Transverse colon (tissue), 4 donors: ENCODE measurements at regions not wholly inside any gene's neighbourhood (a gene's known extent, or its start where the extent isn't known, plus 50 kb on each side); places are given as distances from the start of the nearest gene placed in this dataset.

ENCODE experiments used
- DNase-seq: peaks from one replicate; pipeline ENCODE4 v3.0.0-alpha.2; 2019
- H3K27ac ChIP-seq, 4 donors: fragments of 200-600 bp; sonication (generic); 2 replicates each; pipeline ENCODE4 v1.5.1; 2016 to 2018; ENCODE audit warnings: inconsistent platforms in 4 of 4
- H3K27me3 ChIP-seq: fragments of 200-600 bp; sonication (generic); 2 replicates; pipeline ENCODE4 v1.5.1; 2017; ENCODE audit warnings: inconsistent platforms
- H3K36me3 ChIP-seq, 4 donors: fragments of 200-600 bp; sonication (generic); 2 replicates each; pipeline ENCODE4 v1.5.1; 2017 to 2019; ENCODE audit warnings: inconsistent platforms in 4 of 4
- H3K4me1 ChIP-seq, 4 donors: fragments of 200-600 bp; sonication (generic); 2 replicates each; pipeline ENCODE4 v1.5.1; 2017 to 2020; ENCODE audit warnings: inconsistent platforms in 4 of 4
- H3K4me3 ChIP-seq, 4 donors: fragments of 200-600 bp; sonication (generic); 1 replicate in 1 of 4; 2 replicates in 3 of 4; pipeline versions ENCODE4 v1.5.1 to v1.6.1; 2017 to 2019; ENCODE audit warnings: inconsistent platforms in 4 of 4
- H3K9me3 ChIP-seq, 2 donors: fragments of 200-600 bp; sonication (generic); 2 replicates each; pipeline ENCODE4 v1.5.1; 2017 to 2019; ENCODE audit warnings: inconsistent platforms in 2 of 2
- CTCF ChIP-seq, 5 experiments: fragments of 200-600 bp in 3 of 5; fragments of 450-650 bp in 2 of 5; sonication (generic) in 3 of 5; IDR thresholded peaks; 1 replicate in 2 of 5; 2 replicates in 3 of 5; pipeline ENCODE4 v1.5.1; 2016 to 2017; ENCODE audit warnings: antibody characterized with exemption in 5 of 5, inconsistent platforms in 3 of 5, mild to moderate bottlenecking in 2 of 5, moderate library complexity in 1 of 5
- EP300 ChIP-seq: sonication (generic); formaldehyde crosslinking; IDR thresholded peaks from one replicate; pipeline ENCODE4 v1.6.1; 2017; ENCODE audit warnings: antibody characterized with exemption, low read depth
- POLR2A ChIP-seq: fragments of 450-650 bp; IDR thresholded peaks from one replicate; pipeline ENCODE4 v1.6.1; 2016; ENCODE audit warnings: antibody characterized with exemption, mild to moderate bottlenecking, moderate library complexity
- POLR2AphosphoS5 ChIP-seq, 3 donors: sonication (generic); formaldehyde crosslinking; IDR thresholded peaks; one replicate each; pipeline ENCODE4 v1.6.1; 2016; ENCODE audit warnings: antibody characterized with exemption in 3 of 3
- WGBS, 2 donors: methylation state at CpG; one replicate each; pipeline ENCODE4 v1.1.5; 2018; ENCODE audit warnings: low coverage in 1 of 2; 5-methylcytosine and 5-hydroxymethylcytosine counted together
- in situ Hi-C, 4 donors: fragments of 200-750 bp; cut with MboI; loops; one replicate each; pipeline versions ENCODE4 v1.15.0 to v1.15.1; 2017; ENCODE audit warnings: low sequenced_read_pairs in 3 of 4, low pct_ligation_motif_present in 1 of 4, low pct_unique_long_range_greater_than_20kb in 1 of 4
- intact Hi-C: fragments of 100-400 bp; cut with DNase I; formaldehyde crosslinking; loops from one replicate; pipeline ENCODE4 v1.15.1; 2023; ENCODE audit warnings: low total_unique reads

- no peaks in the 10 kb centered on the region for H3K27me3 ChIP-seq
- no peak for DNase-seq
- H3K36me3 ChIP-seq = no peaks in the 10 kb centered on the region
- H3K4me3 ChIP-seq = no peak overlapping the region
- peaks cover 2 to 4% of the 10 kb centered on the region in 2 donors for H3K9me3 ChIP-seq
- intact Hi-C loops (no loop called here), in situ Hi-C loops (no loop called here)
- WGBS, 2 donors = 50 to 90% methylated on average over 1 of the region's 1 CpG
- TF ChIP-seq POLR2A (no peak), POLR2AphosphoS5 (IDR thresholded peaks at IDR 0.05) (no peak), EP300 (no peak), CTCF (IDR thresholded peaks at IDR 0.05) (no peak)
- no peak overlapping the region for H3K27ac ChIP-seq
- H3K4me1 ChIP-seq = no peaks in the 10 kb centered on the region
Measured at GRCh38 chr12:46573347-46573658, 200.7 kb upstream of the SLC38A2 start.

- no peaks in the 10 kb centered on the region for H3K27me3 ChIP-seq
- TF ChIP-seq POLR2A = no peak
- TF ChIP-seq POLR2AphosphoS5 (IDR thresholded peaks at IDR 0.05) = no peak
- no peak for TF ChIP-seq CTCF (IDR thresholded peaks at IDR 0.05)
- no peak for TF ChIP-seq EP300
- H3K4me3 ChIP-seq = no peak overlapping the region
- no peak for DNase-seq
- WGBS, 2 donors = 82 to 95% methylated on average over 2 of the region's 2 CpGs
- H3K27ac ChIP-seq = no peak overlapping the region
- H3K9me3 ChIP-seq = peaks cover 7 to 9% of the 10 kb centered on the region in 2 donors
- H3K36me3 ChIP-seq = no peaks in the 10 kb centered on the region
- H3K4me1 ChIP-seq = no peaks in the 10 kb centered on the region
- intact Hi-C loops = no loop called here
- in situ Hi-C loops = no loop called here
Measured at GRCh38 chr12:46572644-46573346, 200.2 kb upstream of the SLC38A2 start.

GRCh38 chr12:46571608-46572007 is 199.0 kb upstream of the SLC38A2 start:
- intact Hi-C loops (no loop called here), in situ Hi-C loops (no loop called here)
- Histone ChIP-seq H3K27ac (no peak overlapping the region), H3K27me3 (no peaks in the 10 kb centered on the region), H3K9me3 (peaks cover 18% of the 10 kb centered on the region in 2 donors), H3K36me3 (no peaks in the 10 kb centered on the region), H3K4me1 (no peaks in the 10 kb centered on the region), H3K4me3 (no peak overlapping the region)
- no peak for DNase-seq
- WGBS, 2 donors = 83 to 85% methylated on average over 3 of the region's 3 CpGs
- TF ChIP-seq CTCF (IDR thresholded peaks at IDR 0.05) = no peak
- TF ChIP-seq POLR2AphosphoS5 (IDR thresholded peaks at IDR 0.05) = no peak
- no peak for TF ChIP-seq EP300
- TF ChIP-seq POLR2A = no peak

GRCh38 chr12:46569826-46570439 is 197.4 kb upstream of the SLC38A2 start:
- Histone ChIP-seq H3K4me3 (no peak overlapping the region), H3K27me3 (no peaks in the 10 kb centered on the region), H3K4me1 (no peaks in the 10 kb centered on the region), H3K9me3 (peaks cover 18% of the 10 kb centered on the region in 2 donors), H3K27ac (no peak overlapping the region), H3K36me3 (no peaks in the 10 kb centered on the region)
- no peak for TF ChIP-seq EP300
- TF ChIP-seq POLR2AphosphoS5 (IDR thresholded peaks at IDR 0.05) = no peak
- no peak for TF ChIP-seq CTCF (IDR thresholded peaks at IDR 0.05)
- no peak for TF ChIP-seq POLR2A
- no peak for DNase-seq
- intact Hi-C loops (no loop called here), in situ Hi-C loops (no loop called here)
- 94% methylated on average over 9 of the region's 9 CpGs; no CpG with 5 or more reads in 1 of the 2 donors for WGBS, 2 donors
